ENCODE measurements at regions not wholly inside any gene's neighbourhood (a gene's known extent, or its start where the extent isn't known, plus 50 kb on each side); places are given as distances from the start of the nearest gene placed in this dataset.
A peak's percentile ranks its signal among the peaks of the same experiment; 100 is the strongest.
"Not testable (repeated sequence)": the region's sequence is repeated elsewhere in the genome, so short reads cannot be mapped to it uniquely, and the experiment has no call there.

DNA sequence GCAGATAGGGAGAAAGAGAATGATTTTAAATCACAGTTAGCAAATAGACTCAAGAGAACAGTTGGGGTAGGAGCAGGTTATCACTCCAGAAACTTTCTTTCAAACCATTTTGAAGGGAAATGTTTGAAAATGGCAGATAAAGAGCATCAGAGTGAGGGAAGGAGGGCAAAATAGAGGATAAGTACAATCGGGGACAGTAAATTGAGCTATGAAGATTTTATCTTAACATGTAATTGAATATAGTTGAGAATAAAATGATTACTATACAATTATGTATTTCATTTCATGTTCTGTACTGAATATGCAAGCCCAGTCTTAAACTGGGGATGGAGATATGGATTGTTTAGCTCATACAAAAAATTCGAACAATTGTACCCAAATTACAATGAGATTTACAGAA, 54.0 kb downstream of the MAP10 start:
- DNase-seq (no peak), ATAC-seq (no peak)

GRCh38 chr1:232861107-232861506, 55.9 kb downstream of the MAP10 start:
- DNase-seq (no peak), ATAC-seq (no peak)

- no peak for ATAC-seq
- DNase-seq, result no peak
Measured at GRCh38 chr1:232863544-232864275, 58.5 kb downstream of the MAP10 start.

DNA sequence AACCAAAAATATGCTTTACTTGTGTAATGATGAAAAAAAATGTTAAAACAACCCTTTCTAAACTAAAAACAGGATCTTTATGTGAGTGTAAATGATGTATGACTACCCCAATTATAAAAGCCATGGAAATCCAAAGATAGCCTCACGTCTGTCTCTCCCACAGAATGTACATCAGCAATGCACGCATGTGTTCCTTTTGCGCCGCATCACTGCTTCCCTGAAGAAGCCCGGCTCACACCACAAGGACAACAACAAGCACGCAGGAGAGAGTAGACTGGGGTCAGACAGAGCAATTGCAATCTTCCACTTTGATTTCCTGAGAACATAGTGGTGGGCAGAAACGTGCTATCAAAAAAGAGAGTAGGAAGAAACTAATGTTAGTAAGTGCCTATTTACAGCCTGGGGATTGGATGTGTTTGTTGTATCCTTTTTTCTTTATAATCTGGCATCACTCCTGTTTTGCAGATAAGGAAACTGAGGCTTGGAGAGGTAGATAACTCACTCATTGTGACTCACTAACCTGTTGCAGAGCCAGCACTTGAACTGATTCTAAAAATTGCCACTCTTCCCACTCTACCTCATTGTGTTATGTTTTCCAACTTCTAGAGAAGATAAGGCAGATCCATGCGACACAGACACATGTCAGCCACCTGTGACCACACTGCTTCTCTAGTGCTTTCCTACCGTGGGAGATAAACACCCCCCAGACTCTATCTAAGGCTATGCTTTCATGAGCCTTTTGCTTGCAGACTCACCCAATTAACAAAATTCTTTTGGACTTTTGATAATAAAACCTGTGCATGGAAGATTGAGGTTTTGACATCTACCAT, 60.1 kb downstream of the MAP10 start:
- ATAC-seq (no peak), DNase-seq (no peak)

DNA sequence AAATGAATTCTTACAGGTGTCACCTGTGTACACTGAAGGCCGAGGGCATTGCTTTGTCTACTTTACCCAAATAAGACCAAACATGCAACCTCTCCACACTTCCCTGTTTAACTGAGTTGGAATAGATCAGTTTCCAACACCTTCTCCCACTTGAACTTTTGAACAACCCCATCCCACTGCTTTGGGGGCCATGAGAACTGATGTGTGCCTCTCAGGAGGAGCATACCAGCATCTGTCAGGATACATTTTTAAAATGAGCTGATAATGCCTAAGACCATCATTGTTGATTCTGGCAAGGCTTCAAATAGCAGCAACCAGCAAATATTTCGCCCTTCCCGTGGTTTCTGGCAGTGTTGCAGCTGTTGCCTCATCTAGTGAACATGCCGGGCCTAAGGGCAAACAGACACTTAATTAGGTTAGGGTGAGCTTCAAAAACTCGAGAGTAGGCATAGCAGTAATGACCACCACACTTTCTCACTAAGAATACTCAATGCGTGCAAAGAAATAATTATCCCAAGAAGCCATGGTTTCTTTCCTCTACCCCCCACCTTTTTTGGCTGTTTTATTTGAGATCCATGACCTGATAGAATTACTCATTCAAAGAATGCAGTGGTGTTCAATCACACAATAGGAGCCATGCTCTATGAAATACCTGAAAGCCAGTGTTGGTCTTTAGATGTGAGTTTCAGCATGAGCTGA, 63.7 kb downstream of the MAP10 start:
- no peak for ATAC-seq
- DNase-seq, result no peak

GRCh38 chr1:232871291-232871969, 66.2 kb downstream of the MAP10 start:
- ATAC-seq, DNase-seq: not testable (repeated sequence)

DNA sequence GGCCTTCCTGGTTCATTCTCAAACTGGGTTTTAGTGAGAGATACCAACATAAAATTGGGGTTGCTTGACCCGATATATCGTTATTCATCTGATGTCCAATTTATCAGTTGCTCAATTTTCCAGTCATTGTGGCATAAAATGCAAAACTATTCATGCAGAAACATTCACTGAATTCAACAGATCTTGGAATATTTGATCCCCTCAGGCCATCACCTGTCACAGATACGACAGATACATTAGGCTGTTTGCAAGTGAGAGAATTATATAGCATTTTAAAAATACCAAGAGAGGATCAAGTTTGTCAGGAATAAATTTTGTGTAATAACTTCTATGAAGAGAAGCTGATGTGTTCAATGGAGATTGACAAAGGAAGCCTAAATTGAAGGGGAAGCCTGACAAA, 67.1 kb downstream of the MAP10 start:
- DNase-seq (no peak), ATAC-seq (no peak)

DNA sequence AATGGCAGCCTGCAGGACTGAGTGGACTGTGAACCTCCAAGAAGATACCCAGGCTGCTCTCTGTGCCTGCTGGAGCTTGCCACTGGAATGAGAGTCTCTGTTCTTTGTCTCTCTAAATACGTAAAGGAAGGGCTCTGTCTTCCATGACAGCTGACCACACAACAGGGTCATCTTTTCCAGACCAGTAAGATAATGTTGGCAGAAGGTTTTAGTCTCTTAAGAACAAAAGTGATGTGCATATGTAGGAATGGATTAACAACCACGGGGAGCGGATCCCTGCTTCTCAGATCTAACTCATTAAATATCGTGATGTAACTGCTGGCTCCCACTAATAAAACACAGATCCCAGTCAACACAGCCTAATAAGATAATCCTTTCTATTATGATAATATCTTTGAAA, 67.5 kb downstream of the MAP10 start:
- DNase-seq (no peak), ATAC-seq (no peak)

GRCh38 chr1:232873412-232873811, 68.2 kb downstream of the MAP10 start:
- no peak for DNase-seq
- no peak for ATAC-seq

- DNase-seq, result no peak
- no peak for ATAC-seq
Measured at GRCh38 chr1:232873931-232874330, 68.7 kb downstream of the MAP10 start.

- DNase-seq (no peak), ATAC-seq (no peak)
Measured at GRCh38 chr1:232875536-232875935, 70.3 kb downstream of the MAP10 start.

DNA sequence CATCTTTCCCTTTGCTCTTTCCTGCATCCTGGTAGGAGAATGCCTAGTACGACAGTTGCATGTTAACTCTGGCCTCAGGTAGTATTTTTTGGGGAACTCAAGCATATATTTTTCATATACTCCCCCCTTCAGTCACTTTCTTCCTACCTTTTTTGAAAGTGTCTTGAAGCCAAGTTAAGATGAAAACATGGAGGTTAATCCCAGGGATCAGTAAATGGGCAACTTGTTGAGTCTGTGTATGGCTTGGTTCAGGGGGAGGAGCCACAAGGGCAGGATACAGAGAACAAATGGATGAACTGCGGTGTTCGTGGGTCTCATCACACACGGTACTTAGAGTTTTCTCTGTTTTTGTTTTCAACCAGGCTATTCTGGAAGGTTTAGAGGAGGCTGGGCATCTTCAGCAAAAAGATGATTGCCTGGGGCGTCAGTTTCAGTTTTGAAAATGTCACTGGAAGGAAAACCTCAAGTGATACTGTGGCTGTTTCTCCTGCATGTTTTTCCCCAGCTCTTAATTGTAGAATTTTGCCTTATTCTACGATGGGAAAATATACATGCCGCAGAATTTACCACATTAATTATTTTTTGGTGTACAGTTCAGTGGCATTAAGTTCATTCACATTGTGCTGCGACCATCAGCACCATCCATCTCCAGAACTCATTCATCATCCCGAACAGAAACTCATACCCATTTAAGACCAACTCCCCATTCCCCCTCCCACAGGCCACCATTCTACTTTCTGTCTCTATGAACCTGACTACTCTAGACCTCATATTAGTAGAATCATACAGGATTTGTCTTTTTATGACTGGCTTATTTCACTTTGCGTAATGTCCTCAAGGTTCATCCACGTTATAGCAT, 71.5 kb downstream of the MAP10 start:
- ATAC-seq, result peak; percentile 76
- peak; percentile 9 for DNase-seq

DNA sequence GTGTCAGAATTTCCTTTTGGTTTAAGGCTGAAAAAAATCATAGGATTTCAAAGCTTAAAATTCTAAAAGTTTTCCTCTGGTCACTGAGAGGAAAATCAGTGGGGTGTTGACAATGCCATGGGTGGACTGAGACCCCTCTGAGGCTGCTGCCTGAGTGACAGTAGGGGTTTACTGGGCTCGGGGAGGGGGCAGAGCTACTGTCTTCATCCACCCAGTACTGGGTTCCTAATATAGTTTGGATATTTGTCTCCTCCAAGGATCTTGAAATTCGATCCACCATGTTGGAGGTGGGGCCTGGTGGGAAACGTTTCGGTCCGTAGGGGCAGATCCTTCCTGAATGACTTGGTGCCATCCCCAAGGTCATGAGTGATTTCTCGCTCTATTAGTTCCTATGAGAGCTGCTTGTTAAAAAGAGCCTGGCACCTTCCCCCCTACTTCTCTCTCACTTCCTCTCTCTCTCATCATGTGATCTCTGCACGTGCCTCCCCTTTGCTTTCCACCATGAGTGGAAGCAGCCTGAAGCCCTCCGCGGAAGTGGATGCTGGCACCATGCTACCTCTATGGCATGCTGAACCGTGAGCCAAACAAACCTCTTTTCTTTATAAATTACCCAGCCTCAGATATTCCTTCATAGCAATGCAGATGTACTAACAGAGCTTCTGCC, 72.3 kb downstream of the MAP10 start:
- peak; percentile 42 for ATAC-seq
- no peak for DNase-seq

DNA sequence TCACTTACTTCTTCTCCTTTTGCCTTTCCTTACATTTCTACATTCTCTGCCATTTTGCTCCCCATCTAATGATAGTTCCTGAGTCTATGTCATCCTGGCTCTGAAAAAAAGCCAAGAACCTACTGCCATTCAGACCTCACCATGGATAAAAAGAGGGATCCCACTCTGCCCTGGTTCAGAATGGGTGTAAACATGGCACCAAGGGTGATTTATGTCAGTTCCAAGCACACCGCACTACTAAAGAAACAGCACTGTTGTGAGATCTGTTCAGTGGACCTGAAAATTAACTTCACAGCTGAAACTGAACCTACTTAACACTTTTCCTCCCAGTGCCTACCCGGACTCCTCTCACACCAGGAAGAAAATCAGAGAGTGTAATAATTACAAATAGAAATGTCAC, 72.3 kb upstream of the NTPCR start:
- DNase-seq (no peak), ATAC-seq (no peak)

- peak; percentile 26 for DNase-seq
- no peak for ATAC-seq
Measured at GRCh38 chr1:232880354-232880753, 70.1 kb upstream of the NTPCR start.

- DNase-seq, result no peak
- no peak for ATAC-seq
Measured at GRCh38 chr1:232883992-232884661, 66.3 kb upstream of the NTPCR start.

DNA sequence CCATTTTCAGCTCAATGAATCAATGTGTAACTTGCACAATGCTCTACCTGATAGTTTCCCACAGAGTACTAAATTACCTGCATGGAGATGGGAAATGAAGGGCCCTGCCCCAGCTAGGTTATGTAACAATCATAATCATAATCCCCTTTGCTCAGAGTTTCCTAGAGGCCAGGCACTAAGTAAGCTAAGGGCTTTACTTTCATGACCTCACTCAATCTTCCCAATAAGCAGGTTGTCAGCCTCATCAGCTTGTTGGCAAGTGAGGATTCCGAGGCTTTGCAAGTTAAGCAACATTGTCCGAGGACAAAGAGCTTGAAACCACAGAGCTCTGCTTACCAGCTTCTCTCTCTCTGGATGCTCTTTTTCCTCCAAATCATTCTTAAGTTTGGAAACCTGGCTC, 64.1 kb upstream of the NTPCR start:
- ATAC-seq (no peak), DNase-seq (no peak)

GRCh38 chr1:232890340-232890943, 60.0 kb upstream of the NTPCR start:
- DNase-seq (no peak), ATAC-seq (no peak)

- DNase-seq (no peak), ATAC-seq (peak; percentile 90)
Measured at GRCh38 chr1:232891071-232891470, 59.3 kb upstream of the NTPCR start.

Measured in stimulated activated naive CD8-positive, alpha-beta T cell treated with anti-CD3 and anti-CD28 coated beads, Interleukin-15, Interleukin-2, amounts not matched to agents 100 U/mL and 50 U/mL, for 24 hours (primary cell).